NCI-H2227 (cell line): ENCODE measurements at regions not wholly inside any gene's neighbourhood (a gene's known extent, or its start where the extent isn't known, plus 50 kb on each side); places are given as distances from the start of the nearest gene placed in this dataset.

Source experiments
- DNase-seq: peaks from one replicate; lab custom pipeline; 2025; ENCODE audit not compliant: unreplicated experiment; lab: John Stamatoyannopoulos, UW

GRCh38 chr9:20291201-20291600 is 331.1 kb downstream of the MLLT3 start:
- no peak for DNase-seq

GRCh38 chr9:20290257-20290656 is 332.0 kb downstream of the MLLT3 start:
- DNase-seq, result no peak

GRCh38 chr9:20289423-20290010 is 332.8 kb downstream of the MLLT3 start:
- DNase-seq, result no peak

- no peak for DNase-seq
These were observed 335.3 kb downstream of the MLLT3 start for GRCh38 chr9:20286969-20287368.

GRCh38 chr9:20286154-20286700 is 336.1 kb downstream of the MLLT3 start:
- no peak for DNase-seq

GRCh38 chr9:20284601-20285289 is 337.6 kb downstream of the MLLT3 start:
- DNase-seq, result no peak

- no peak for DNase-seq
These were observed 342.0 kb downstream of the MLLT3 start for GRCh38 chr9:20280330-20280729.

GRCh38 chr9:20276762-20277161 is 345.5 kb downstream of the MLLT3 start:
- DNase-seq, result no peak

GRCh38 chr9:20271723-20272122 is 350.6 kb downstream of the MLLT3 start:
- no peak for DNase-seq

GRCh38 chr9:20271096-20271495 is 351.2 kb downstream of the MLLT3 start:
- peak; percentile 10 for DNase-seq

- DNase-seq, result no peak
These were observed 352.1 kb downstream of the MLLT3 start for GRCh38 chr9:20270161-20270560.

- DNase-seq, result no peak
These were observed 352.7 kb downstream of the MLLT3 start for GRCh38 chr9:20269620-20270019.

GRCh38 chr9:20264896-20265295 is 357.4 kb downstream of the MLLT3 start:
- DNase-seq, result no peak

GRCh38 chr9:20262611-20263010 is 359.7 kb downstream of the MLLT3 start:
- no peak for DNase-seq

- no peak for DNase-seq
These were observed 365.9 kb downstream of the MLLT3 start for GRCh38 chr9:20256284-20256948.

GRCh38 chr9:20255052-20255451 is 367.2 kb downstream of the MLLT3 start:
- DNase-seq, result no peak

- DNase-seq, result no peak
These were observed 368.7 kb downstream of the MLLT3 start for GRCh38 chr9:20253635-20254034.

GRCh38 chr9:20252778-20253177 is 369.5 kb downstream of the MLLT3 start:
- no peak for DNase-seq

GRCh38 chr9:20250791-20251190 is 371.5 kb downstream of the MLLT3 start:
- no peak for DNase-seq

GRCh38 chr9:20244271-20244670 is 378.0 kb downstream of the MLLT3 start:
- DNase-seq, result peak; percentile 27

GRCh38 chr9:20243841-20244240 is 378.5 kb downstream of the MLLT3 start:
- no peak for DNase-seq
